ENCODE measurements at regions not wholly inside any gene's neighbourhood (a gene's known extent, or its start where the extent isn't known, plus 50 kb on each side); places are given as distances from the start of the nearest gene placed in this dataset.
"Not testable (repeated sequence)": the region's sequence is repeated elsewhere in the genome, so short reads cannot be mapped to it uniquely, and the experiment has no call there.

- not testable (repeated sequence) for H3K9me2 ChIP-seq (replicated peaks; ENCODE audit: insufficient read depth, low read length); H3K4me3 ChIP-seq (ENCODE audit: low read length); H3K27me3 ChIP-seq (ENCODE audit: low read length); H4K20me1 ChIP-seq (ENCODE audit: insufficient read depth, low read depth, low read length); H2AFZ ChIP-seq (ENCODE audit: low read length); DNase-seq; H3K36me3 ChIP-seq (ENCODE audit: insufficient read depth, low read length); H3K4me2 ChIP-seq (ENCODE audit: low read depth, low read length, poor library complexity, severe bottlenecking); H3K4me1 ChIP-seq (ENCODE audit: low read length); H3K9ac ChIP-seq (ENCODE audit: low read length); H3K27ac ChIP-seq (ENCODE audit: low read length); H3K79me2 ChIP-seq (ENCODE audit: low read length); H3K9me3 ChIP-seq (ENCODE audit: low read length)
Observed at GRCh38 chr22:48911067-48911466, 916.6 kb downstream of the BRD1 start.

- Histone ChIP-seq H4K20me1 (ENCODE audit: insufficient read depth, low read depth, low read length) (no peaks in the 10 kb centered on the region), H3K79me2 (ENCODE audit: low read length) (no peaks in the 10 kb centered on the region), H3K9ac (ENCODE audit: low read length) (no peak overlapping the region), H2AFZ (ENCODE audit: low read length) (no peak overlapping the region), H3K9me3 (ENCODE audit: low read length) (no peaks in the 10 kb centered on the region), H3K9me2 (replicated peaks; ENCODE audit: insufficient read depth, low read length) (no peaks in the 10 kb centered on the region), H3K27ac (ENCODE audit: low read length) (no peak overlapping the region), H3K36me3 (ENCODE audit: insufficient read depth, low read length) (no peaks in the 10 kb centered on the region), H3K4me1 (ENCODE audit: low read length) (no peaks in the 10 kb centered on the region), H3K4me3 (ENCODE audit: low read length) (no peak overlapping the region), H3K4me2 (ENCODE audit: low read depth, low read length, poor library complexity, severe bottlenecking) (no peak overlapping the region), H3K27me3 (ENCODE audit: low read length) (no peaks in the 10 kb centered on the region)
- DNase-seq, result no peak
Observed at GRCh38 chr22:48908547-48908946, 919.1 kb downstream of the BRD1 start.

GRCh38 chr22:48907591-48907990, 920.1 kb downstream of the BRD1 start:
- no peaks in the 10 kb centered on the region for H3K27me3 ChIP-seq (ENCODE audit: low read length)
- H3K4me2 ChIP-seq (ENCODE audit: low read depth, low read length, poor library complexity, severe bottlenecking), result no peak overlapping the region
- H3K4me1 ChIP-seq (ENCODE audit: low read length), result no peaks in the 10 kb centered on the region
- no peak for DNase-seq
- H3K9me3 ChIP-seq (ENCODE audit: low read length), result no peaks in the 10 kb centered on the region
- H3K4me3 ChIP-seq (ENCODE audit: low read length), result no peak overlapping the region
- H3K79me2 ChIP-seq (ENCODE audit: low read length), result no peaks in the 10 kb centered on the region
- H3K36me3 ChIP-seq (ENCODE audit: insufficient read depth, low read length), result no peaks in the 10 kb centered on the region
- H4K20me1 ChIP-seq (ENCODE audit: insufficient read depth, low read depth, low read length), result no peaks in the 10 kb centered on the region
- H3K9me2 ChIP-seq (replicated peaks; ENCODE audit: insufficient read depth, low read length), result no peaks in the 10 kb centered on the region
- H3K27ac ChIP-seq (ENCODE audit: low read length), result no peak overlapping the region
- no peak overlapping the region for H3K9ac ChIP-seq (ENCODE audit: low read length)
- H2AFZ ChIP-seq (ENCODE audit: low read length), result no peak overlapping the region

GRCh38 chr22:48906216-48906835, 921.3 kb downstream of the BRD1 start:
- no peaks in the 10 kb centered on the region for H3K79me2 ChIP-seq (ENCODE audit: low read length)
- no peak for DNase-seq

GRCh38 chr22:48905206-48905975, 922.3 kb downstream of the BRD1 start:
- H3K36me3 ChIP-seq (ENCODE audit: insufficient read depth, low read length), result no peaks in the 10 kb centered on the region
- H2AFZ ChIP-seq (ENCODE audit: low read length), result no peak overlapping the region
- no peaks in the 10 kb centered on the region for H3K79me2 ChIP-seq (ENCODE audit: low read length)
- no peaks in the 10 kb centered on the region for H3K9me3 ChIP-seq (ENCODE audit: low read length)
- no peaks in the 10 kb centered on the region for H3K27me3 ChIP-seq (ENCODE audit: low read length)
- no peaks in the 10 kb centered on the region for H4K20me1 ChIP-seq (ENCODE audit: insufficient read depth, low read depth, low read length)
- no peak overlapping the region for H3K4me3 ChIP-seq (ENCODE audit: low read length)
- no peak overlapping the region for H3K9ac ChIP-seq (ENCODE audit: low read length)
- H3K27ac ChIP-seq (ENCODE audit: low read length), result no peak overlapping the region
- H3K4me1 ChIP-seq (ENCODE audit: low read length), result no peaks in the 10 kb centered on the region
- no peaks in the 10 kb centered on the region for H3K9me2 ChIP-seq (replicated peaks; ENCODE audit: insufficient read depth, low read length)
- DNase-seq, result no peak
- H3K4me2 ChIP-seq (ENCODE audit: low read depth, low read length, poor library complexity, severe bottlenecking), result no peak overlapping the region

More at GRCh38 chr22:48906216-48906835, 921.3 kb downstream of the BRD1 start:
- H3K4me3 ChIP-seq (ENCODE audit: low read length), result no peak overlapping the region
- no peaks in the 10 kb centered on the region for H3K4me1 ChIP-seq (ENCODE audit: low read length)
- H2AFZ ChIP-seq (ENCODE audit: low read length), result no peak overlapping the region
- no peak overlapping the region for H3K4me2 ChIP-seq (ENCODE audit: low read depth, low read length, poor library complexity, severe bottlenecking)
- H3K9me2 ChIP-seq (replicated peaks; ENCODE audit: insufficient read depth, low read length), result no peaks in the 10 kb centered on the region
- no peaks in the 10 kb centered on the region for H4K20me1 ChIP-seq (ENCODE audit: insufficient read depth, low read depth, low read length)
- no peaks in the 10 kb centered on the region for H3K27me3 ChIP-seq (ENCODE audit: low read length)
- H3K9me3 ChIP-seq (ENCODE audit: low read length), result no peaks in the 10 kb centered on the region
- H3K36me3 ChIP-seq (ENCODE audit: insufficient read depth, low read length), result no peaks in the 10 kb centered on the region
- no peak overlapping the region for H3K27ac ChIP-seq (ENCODE audit: low read length)
- H3K9ac ChIP-seq (ENCODE audit: low read length), result no peak overlapping the region

GRCh38 chr22:48902983-48903650, 924.6 kb downstream of the BRD1 start:
- no peaks in the 10 kb centered on the region for H3K4me1 ChIP-seq (ENCODE audit: low read length)
- H3K36me3 ChIP-seq (ENCODE audit: insufficient read depth, low read length), result no peaks in the 10 kb centered on the region
- H3K27me3 ChIP-seq (ENCODE audit: low read length), result no peaks in the 10 kb centered on the region
- no peak overlapping the region for H3K9ac ChIP-seq (ENCODE audit: low read length)
- H3K9me3 ChIP-seq (ENCODE audit: low read length), result no peaks in the 10 kb centered on the region
- H4K20me1 ChIP-seq (ENCODE audit: insufficient read depth, low read depth, low read length), result no peaks in the 10 kb centered on the region
- no peak for DNase-seq
- H3K27ac ChIP-seq (ENCODE audit: low read length), result no peak overlapping the region
- no peaks in the 10 kb centered on the region for H3K9me2 ChIP-seq (replicated peaks; ENCODE audit: insufficient read depth, low read length)
- no peak overlapping the region for H3K4me2 ChIP-seq (ENCODE audit: low read depth, low read length, poor library complexity, severe bottlenecking)
- H3K4me3 ChIP-seq (ENCODE audit: low read length), result no peak overlapping the region
- no peak overlapping the region for H2AFZ ChIP-seq (ENCODE audit: low read length)
- no peaks in the 10 kb centered on the region for H3K79me2 ChIP-seq (ENCODE audit: low read length)

- no peak overlapping the region for H3K4me2 ChIP-seq (ENCODE audit: low read depth, low read length, poor library complexity, severe bottlenecking)
- no peak overlapping the region for H2AFZ ChIP-seq (ENCODE audit: low read length)
- no peaks in the 10 kb centered on the region for H3K79me2 ChIP-seq (ENCODE audit: low read length)
- no peaks in the 10 kb centered on the region for H4K20me1 ChIP-seq (ENCODE audit: insufficient read depth, low read depth, low read length)
- DNase-seq, result no peak
- H3K4me3 ChIP-seq (ENCODE audit: low read length), result no peak overlapping the region
- H3K9me2 ChIP-seq (replicated peaks; ENCODE audit: insufficient read depth, low read length), result no peaks in the 10 kb centered on the region
- H3K9me3 ChIP-seq (ENCODE audit: low read length), result no peaks in the 10 kb centered on the region
- no peaks in the 10 kb centered on the region for H3K27me3 ChIP-seq (ENCODE audit: low read length)
- no peak overlapping the region for H3K9ac ChIP-seq (ENCODE audit: low read length)
- H3K27ac ChIP-seq (ENCODE audit: low read length), result no peak overlapping the region
- H3K4me1 ChIP-seq (ENCODE audit: low read length), result no peaks in the 10 kb centered on the region
- no peaks in the 10 kb centered on the region for H3K36me3 ChIP-seq (ENCODE audit: insufficient read depth, low read length)
Observed at GRCh38 chr22:48902001-48902869, 925.4 kb downstream of the BRD1 start.

- Histone ChIP-seq H3K4me1 (ENCODE audit: low read length) (no peaks in the 10 kb centered on the region), H3K79me2 (ENCODE audit: low read length) (no peaks in the 10 kb centered on the region), H3K27me3 (ENCODE audit: low read length) (no peaks in the 10 kb centered on the region), H3K4me3 (ENCODE audit: low read length) (no peak overlapping the region), H3K4me2 (ENCODE audit: low read depth, low read length, poor library complexity, severe bottlenecking) (no peak overlapping the region), H3K9me2 (replicated peaks; ENCODE audit: insufficient read depth, low read length) (no peaks in the 10 kb centered on the region), H3K36me3 (ENCODE audit: insufficient read depth, low read length) (no peaks in the 10 kb centered on the region), H4K20me1 (ENCODE audit: insufficient read depth, low read depth, low read length) (no peaks in the 10 kb centered on the region), H3K9ac (ENCODE audit: low read length) (no peak overlapping the region), H2AFZ (ENCODE audit: low read length) (no peak overlapping the region), H3K27ac (ENCODE audit: low read length) (no peak overlapping the region), H3K9me3 (ENCODE audit: low read length) (no peaks in the 10 kb centered on the region)
- DNase-seq, result no peak
Observed at GRCh38 chr22:48901324-48901723, 926.3 kb downstream of the BRD1 start.

Measured in Karpas-422 (cell line).